Type B pancreatic cell (in vitro differentiated cells): ENCODE measurements at regions not wholly inside any gene's neighbourhood (a gene's known extent, or its start where the extent isn't known, plus 50 kb on each side); places are given as distances from the start of the nearest gene placed in this dataset.
"Not testable (repeated sequence)": the region's sequence is repeated elsewhere in the genome, so short reads cannot be mapped to it uniquely, and the experiment has no call there.

Experiments used
- DNase-seq: peaks from one replicate; pipeline ENCODE4 v3.0.0; 2021; ENCODE audit warnings: mixed read lengths; ENCODE audit not compliant: unreplicated experiment; ENCODE audit errors: extremely low spot score
- H3K27ac Mint-ChIP-seq: 2 replicates; pipeline ENCODE4 v1.8.0; 2021; ENCODE audit warnings: mild to moderate bottlenecking, mixed read lengths
- H3K27me3 Mint-ChIP-seq: 2 replicates; pipeline ENCODE4 v1.8.0; 2021; ENCODE audit warnings: mixed read lengths
- H3K36me3 Mint-ChIP-seq: 2 replicates; pipeline ENCODE4 v1.8.0; 2021; ENCODE audit warnings: mixed read lengths
- H3K4me1 Mint-ChIP-seq: one replicate; pipeline ENCODE4 v1.8.0; 2021; ENCODE audit warnings: mixed read lengths; ENCODE audit not compliant: unreplicated experiment
- H3K4me3 Mint-ChIP-seq: 2 replicates; pipeline ENCODE4 v1.8.0; 2021; ENCODE audit warnings: mild to moderate bottlenecking, mixed read lengths
- H3K9me3 Mint-ChIP-seq: 2 replicates; pipeline ENCODE4 v1.8.0; 2021; ENCODE audit warnings: mixed read lengths
- CTCF ChIP-seq: fragments of 200-600 bp; sonication (generic); conservative IDR thresholded peaks from 2 replicates; pipeline ENCODE4 v1.5.0; 2021; ENCODE audit warnings: antibody characterized with exemption, mild to moderate bottlenecking

GRCh38 chr5:101296477-101296876 is 393.4 kb upstream of the ST8SIA4 start:
- Mint-ChIP-seq H3K27me3 (no peaks in the 10 kb centered on the region), H3K36me3 (no peaks in the 10 kb centered on the region), H3K4me1 (no peaks in the 10 kb centered on the region), H3K27ac (no peak overlapping the region), H3K4me3 (no peak overlapping the region), H3K9me3 (no peaks in the 10 kb centered on the region)
- no peak for DNase-seq
- no peak for TF ChIP-seq CTCF

- no peaks in the 10 kb centered on the region for H3K36me3 Mint-ChIP-seq
- no peak for TF ChIP-seq CTCF
- H3K27ac Mint-ChIP-seq = no peak overlapping the region
- H3K9me3 Mint-ChIP-seq = no peaks in the 10 kb centered on the region
- no peak overlapping the region for H3K4me3 Mint-ChIP-seq
- no peak for DNase-seq
- H3K4me1 Mint-ChIP-seq = no peaks in the 10 kb centered on the region
- H3K27me3 Mint-ChIP-seq = no peaks in the 10 kb centered on the region
Observed at GRCh38 chr5:101292199-101292598, 389.1 kb upstream of the ST8SIA4 start.

GRCh38 chr5:101290761-101291160 is 387.7 kb upstream of the ST8SIA4 start:
- not testable (repeated sequence) for H3K27me3 Mint-ChIP-seq, DNase-seq, H3K27ac Mint-ChIP-seq, H3K4me1 Mint-ChIP-seq, H3K36me3 Mint-ChIP-seq, H3K4me3 Mint-ChIP-seq, H3K9me3 Mint-ChIP-seq

- H3K36me3 Mint-ChIP-seq = no peaks in the 10 kb centered on the region
- H3K27ac Mint-ChIP-seq = no peak overlapping the region
- H3K4me3 Mint-ChIP-seq = no peak overlapping the region
Observed at GRCh38 chr5:101288633-101289032, 385.6 kb upstream of the ST8SIA4 start.

GRCh38 chr5:101284736-101285375 is 381.8 kb upstream of the ST8SIA4 start:
- Mint-ChIP-seq H3K9me3 (no peaks in the 10 kb centered on the region), H3K36me3 (no peaks in the 10 kb centered on the region), H3K4me1 (no peaks in the 10 kb centered on the region), H3K27ac (no peak overlapping the region), H3K27me3 (no peaks in the 10 kb centered on the region), H3K4me3 (no peak overlapping the region)
- no peak for TF ChIP-seq CTCF
- no peak for DNase-seq

More at GRCh38 chr5:101288633-101289032, 385.6 kb upstream of the ST8SIA4 start:
- H3K9me3 Mint-ChIP-seq = no peaks in the 10 kb centered on the region
- no peaks in the 10 kb centered on the region for H3K4me1 Mint-ChIP-seq
- TF ChIP-seq CTCF = no peak
- H3K27me3 Mint-ChIP-seq = no peaks in the 10 kb centered on the region
- no peak for DNase-seq

- H3K36me3 Mint-ChIP-seq, H3K9me3 Mint-ChIP-seq, H3K27me3 Mint-ChIP-seq, H3K4me1 Mint-ChIP-seq, H3K27ac Mint-ChIP-seq, H3K4me3 Mint-ChIP-seq, DNase-seq: not testable (repeated sequence)
Observed at GRCh38 chr5:101283938-101284337, 380.9 kb upstream of the ST8SIA4 start.

GRCh38 chr5:101278917-101279316 is 375.8 kb upstream of the ST8SIA4 start:
- Mint-ChIP-seq H3K27ac (no peak overlapping the region), H3K4me3 (no peak overlapping the region), H3K9me3 (no peaks in the 10 kb centered on the region), H3K27me3 (no peaks in the 10 kb centered on the region), H3K4me1 (no peaks in the 10 kb centered on the region), H3K36me3 (no peaks in the 10 kb centered on the region)
- no peak for DNase-seq
- TF ChIP-seq CTCF = no peak
